Mucosa of stomach (tissue), 1 donor: ENCODE measurements at regions not wholly inside any gene's neighbourhood (a gene's known extent, or its start where the extent isn't known, plus 50 kb on each side); places are given as distances from the start of the nearest gene placed in this dataset.
"Not testable (repeated sequence)": the region's sequence is repeated elsewhere in the genome, so short reads cannot be mapped to it uniquely, and the experiment has no call there.

Experiments used
- H3K27me3 ChIP-seq: one replicate; pipeline ENCODE4 v1.7.0; 2013; ENCODE audit warnings: mild to moderate bottlenecking, low read length; ENCODE audit not compliant: control insufficient read depth, insufficient read depth
- H3K36me3 ChIP-seq: one replicate; pipeline ENCODE4 v1.7.0; 2013; ENCODE audit warnings: low read length; ENCODE audit not compliant: control insufficient read depth, insufficient read depth
- H3K4me1 ChIP-seq: one replicate; pipeline ENCODE4 v1.7.0; 2013; ENCODE audit warnings: mild to moderate bottlenecking, low read length; ENCODE audit not compliant: control insufficient read depth, insufficient read depth
- H3K4me3 ChIP-seq: one replicate; pipeline ENCODE4 v1.7.0; 2013; ENCODE audit warnings: low read length
- H3K9ac ChIP-seq: one replicate; pipeline ENCODE4 v1.7.0; 2013; ENCODE audit warnings: mild to moderate bottlenecking, low read length, moderate library complexity
- H3K9me3 ChIP-seq: one replicate; pipeline ENCODE4 v1.7.0; 2013; ENCODE audit warnings: mild to moderate bottlenecking, low read length, moderate library complexity; ENCODE audit not compliant: control insufficient read depth
- donor health status: Pancreatic carcinoma.

DNA sequence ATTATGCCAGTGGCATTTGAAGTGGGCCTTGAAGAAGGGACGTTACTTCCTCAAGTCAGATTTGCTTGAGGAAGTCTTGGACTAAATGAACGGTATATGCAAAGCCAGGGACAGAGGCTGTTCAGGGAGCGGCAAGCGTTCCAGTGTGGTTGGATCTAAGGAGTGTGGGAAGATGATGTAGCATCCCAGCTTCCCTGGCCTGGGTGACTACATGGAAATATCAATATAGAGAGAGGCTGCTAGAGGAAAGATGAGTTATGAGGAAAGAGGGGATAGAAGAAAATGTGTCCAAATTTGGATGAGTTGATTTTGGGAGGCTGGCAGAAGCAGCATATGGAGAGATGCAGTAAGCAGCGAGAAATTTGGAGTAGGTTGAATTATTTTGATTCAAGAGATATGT lies 432.5 kb upstream of the TENM3 start:
- H3K9ac ChIP-seq: no peak overlapping the region
- H3K27me3 ChIP-seq: no peaks in the 10 kb centered on the region
- no peaks in the 10 kb centered on the region for H3K9me3 ChIP-seq
- no peaks in the 10 kb centered on the region for H3K36me3 ChIP-seq
- no peaks in the 10 kb centered on the region for H3K4me1 ChIP-seq
- H3K4me3 ChIP-seq: no peak overlapping the region

DNA sequence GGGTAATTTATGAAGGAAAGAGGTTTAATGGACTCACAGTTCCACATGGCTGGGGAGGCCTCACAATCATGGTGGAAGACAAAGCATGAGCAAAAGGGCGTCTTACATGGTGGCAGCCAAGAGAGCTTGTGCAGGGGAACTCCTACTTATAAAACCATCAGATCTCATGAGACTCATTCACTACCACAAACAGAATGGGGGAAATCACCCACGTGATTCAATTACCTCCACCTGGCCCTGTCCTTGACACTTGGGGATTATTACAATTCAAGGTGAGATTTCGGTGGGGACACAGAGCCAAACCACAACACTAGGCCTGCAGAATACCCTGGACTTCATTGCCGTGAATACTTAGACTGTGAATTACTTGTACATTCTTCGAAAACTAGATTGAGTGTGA lies 431.7 kb upstream of the TENM3 start:
- H3K4me1 ChIP-seq, H3K9ac ChIP-seq, H3K27me3 ChIP-seq, H3K9me3 ChIP-seq, H3K36me3 ChIP-seq, H3K4me3 ChIP-seq: not testable (repeated sequence)

DNA sequence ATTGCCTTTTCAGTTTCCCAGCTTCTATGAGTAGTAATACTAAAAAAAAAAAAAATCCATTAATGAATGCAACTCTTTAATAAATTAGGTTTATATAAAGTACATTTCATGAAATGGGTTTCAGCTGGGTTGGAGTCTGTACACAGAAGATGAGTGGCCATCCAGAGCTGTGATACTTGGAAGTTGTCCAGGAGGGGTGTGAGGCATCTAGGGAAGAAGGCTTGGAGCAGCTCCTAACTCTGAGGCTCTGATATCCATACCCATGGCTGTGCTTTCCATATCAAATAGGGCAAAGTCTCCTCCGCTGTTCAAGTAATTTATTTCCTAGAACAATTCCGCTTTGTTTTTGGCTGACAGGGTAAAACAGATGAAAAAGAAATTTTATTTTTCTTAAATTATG lies 423.3 kb upstream of the TENM3 start:
- Histone ChIP-seq H3K9ac (no peak overlapping the region), H3K27me3 (no peaks in the 10 kb centered on the region), H3K4me1 (peaks cover 6% of the 10 kb centered on the region), H3K36me3 (no peaks in the 10 kb centered on the region), H3K4me3 (no peak overlapping the region), H3K9me3 (no peaks in the 10 kb centered on the region)

GRCh38 chr4:181820553-181820952 lies 422.6 kb upstream of the TENM3 start:
- no peaks in the 10 kb centered on the region for H3K36me3 ChIP-seq
- no peaks in the 10 kb centered on the region for H3K9me3 ChIP-seq
- no peak overlapping the region for H3K4me3 ChIP-seq
- no peaks in the 10 kb centered on the region for H3K27me3 ChIP-seq
- H3K4me1 ChIP-seq: peaks cover 6% of the 10 kb centered on the region
- H3K9ac ChIP-seq: no peak overlapping the region

GRCh38 chr4:181821039-181822004 lies 421.9 kb upstream of the TENM3 start:
- Histone ChIP-seq H3K4me3 (no peak overlapping the region), H3K9me3 (no peaks in the 10 kb centered on the region), H3K27me3 (no peaks in the 10 kb centered on the region), H3K9ac (no peak overlapping the region), H3K4me1 (peaks cover 6% of the 10 kb centered on the region), H3K36me3 (no peaks in the 10 kb centered on the region)

- no peak overlapping the region for H3K9ac ChIP-seq
- H3K4me3 ChIP-seq: no peak overlapping the region
- H3K36me3 ChIP-seq: no peaks in the 10 kb centered on the region
- peaks cover 6% of the 10 kb centered on the region for H3K4me1 ChIP-seq
- no peaks in the 10 kb centered on the region for H3K9me3 ChIP-seq
- H3K27me3 ChIP-seq: no peaks in the 10 kb centered on the region
Observed at GRCh38 chr4:181822005-181822375, 421.2 kb upstream of the TENM3 start.

GRCh38 chr4:181823183-181823582 lies 420.0 kb upstream of the TENM3 start:
- no peak overlapping the region for H3K9ac ChIP-seq
- H3K36me3 ChIP-seq: no peaks in the 10 kb centered on the region
- H3K4me1 ChIP-seq: peaks cover 6% of the 10 kb centered on the region
- H3K9me3 ChIP-seq: no peaks in the 10 kb centered on the region
- H3K27me3 ChIP-seq: no peaks in the 10 kb centered on the region
- H3K4me3 ChIP-seq: no peak overlapping the region

DNA sequence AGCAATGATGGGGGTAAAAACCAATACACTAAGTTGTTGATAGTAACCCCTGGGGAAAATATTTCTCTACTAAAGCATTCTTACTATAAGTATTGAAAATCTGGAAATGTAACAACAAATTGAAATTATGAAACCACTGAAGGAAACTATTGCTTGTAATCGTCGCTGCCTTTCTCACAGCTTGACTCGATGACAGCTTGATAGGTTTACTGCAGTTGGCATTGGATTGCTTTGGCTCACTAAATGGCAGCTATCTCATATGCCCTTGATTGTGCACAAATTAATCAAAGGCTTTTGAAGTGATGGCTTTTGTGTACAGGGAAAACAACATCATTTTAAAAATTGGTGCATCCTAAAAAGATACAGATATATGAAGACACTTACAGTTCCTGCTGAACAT lies 419.6 kb upstream of the TENM3 start:
- Histone ChIP-seq H3K9ac (no peak overlapping the region), H3K27me3 (no peaks in the 10 kb centered on the region), H3K4me3 (no peak overlapping the region), H3K36me3 (no peaks in the 10 kb centered on the region), H3K4me1 (peaks cover 6% of the 10 kb centered on the region), H3K9me3 (no peaks in the 10 kb centered on the region)

GRCh38 chr4:181825564-181825963 lies 417.6 kb upstream of the TENM3 start:
- no peaks in the 10 kb centered on the region for H3K27me3 ChIP-seq

GRCh38 chr4:181827246-181827645 lies 416.0 kb upstream of the TENM3 start:
- no peaks in the 10 kb centered on the region for H3K4me1 ChIP-seq
- H3K36me3 ChIP-seq: no peaks in the 10 kb centered on the region
- no peaks in the 10 kb centered on the region for H3K9me3 ChIP-seq
- no peaks in the 10 kb centered on the region for H3K27me3 ChIP-seq
- no peak overlapping the region for H3K9ac ChIP-seq
- no peak overlapping the region for H3K4me3 ChIP-seq

More at GRCh38 chr4:181825564-181825963, 417.6 kb upstream of the TENM3 start:
- Histone ChIP-seq H3K36me3 (no peaks in the 10 kb centered on the region), H3K4me3 (no peak overlapping the region), H3K9ac (no peak overlapping the region), H3K4me1 (peaks cover 5% of the 10 kb centered on the region), H3K9me3 (no peaks in the 10 kb centered on the region)

DNA sequence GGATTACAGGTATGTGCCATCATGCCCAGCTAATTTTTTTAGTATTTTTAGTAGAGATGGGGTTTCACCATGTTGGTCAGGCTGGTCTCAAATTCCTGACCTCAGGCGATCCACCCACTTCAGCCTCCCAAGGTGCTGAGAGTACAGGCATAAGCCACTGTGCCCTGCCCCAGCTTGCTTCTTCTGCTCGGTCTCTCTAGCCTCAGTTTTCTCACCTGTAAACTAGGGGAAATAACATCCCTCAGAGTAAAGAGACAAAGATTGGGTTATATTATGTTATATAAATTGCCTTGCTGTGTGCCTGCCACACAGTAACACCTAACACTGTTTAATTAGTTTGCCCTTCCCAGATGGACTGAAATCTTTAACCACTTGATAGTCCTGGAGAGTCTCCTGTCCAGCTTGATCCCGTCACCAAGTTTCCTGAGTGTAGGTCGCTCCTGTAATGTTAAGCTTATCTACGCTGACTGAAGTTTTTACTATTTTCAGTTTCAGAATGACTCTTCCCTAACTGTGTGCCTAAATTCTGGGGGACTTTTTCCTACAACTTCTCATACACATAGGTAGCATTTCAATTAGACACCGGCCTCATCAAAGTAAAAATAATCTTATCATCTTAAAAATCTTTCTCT lies 412.7 kb upstream of the TENM3 start:
- Histone ChIP-seq H3K9ac (no peak overlapping the region), H3K4me1 (no peaks in the 10 kb centered on the region), H3K27me3 (no peaks in the 10 kb centered on the region), H3K36me3 (no peaks in the 10 kb centered on the region), H3K9me3 (no peaks in the 10 kb centered on the region), H3K4me3 (no peak overlapping the region)

GRCh38 chr4:181834071-181834470 lies 409.1 kb upstream of the TENM3 start:
- Histone ChIP-seq H3K4me3 (no peak overlapping the region), H3K9me3 (no peaks in the 10 kb centered on the region), H3K27me3 (no peaks in the 10 kb centered on the region), H3K4me1 (no peaks in the 10 kb centered on the region), H3K9ac (no peak overlapping the region), H3K36me3 (no peaks in the 10 kb centered on the region)
